ENCODE measurements at regions not wholly inside any gene's neighbourhood (a gene's known extent, or its start where the extent isn't known, plus 50 kb on each side); places are given as distances from the start of the nearest gene placed in this dataset.

- TF ChIP-seq CTCF (conservative IDR thresholded peaks at IDR 0.05 in 1 of 2, IDR thresholded peaks at IDR 0.05 in 1 of 2; ENCODE audit: extremely low read depth in 1 of 2, insufficient read depth in 1 of 2, low read depth in 1 of 2, low read length in 2 of 2), result no peak
- TF ChIP-seq EZH2 (IDR thresholded peaks at IDR 0.05; ENCODE audit: borderline replicate concordance, low read length), result no peak
These were observed 81.5 kb upstream of the ZBTB40 start for GRCh38 chr1:22370190-22370498.
